GM23338 (cell line): ENCODE measurements at regions not wholly inside any gene's neighbourhood (a gene's known extent, or its start where the extent isn't known, plus 50 kb on each side); places are given as distances from the start of the nearest gene placed in this dataset.

Experiments used
- ATAC-seq: fragments of 200-7000 bp; cut with Tn5 transposase; 3 replicates; pipeline ENCODE4 v1.9.1; 2020
- DNase-seq: peaks from one replicate; pipeline ENCODE4 v3.0.0-alpha.2; 2015; ENCODE audit warnings: low spot score
- H2AFZ ChIP-seq: fragments of 200-600 bp; sonication (generic); 2 replicates; pipeline ENCODE4 v1.8.0; 2016; ENCODE audit warnings: antibody characterized with exemption, mild to moderate bottlenecking, moderate library complexity
- H3F3A ChIP-seq: fragments of 200-600 bp; sonication (generic); replicated peaks from 2 replicates; pipeline ENCODE4 v1.8.0; 2017; ENCODE audit warnings: antibody characterized with exemption, mixed run types, low read depth
- H3K27ac ChIP-seq: fragments of 200-600 bp; sonication (generic); 2 replicates; pipeline ENCODE4 v1.6.1; 2016; ENCODE audit warnings: low read depth
- H3K27me3 ChIP-seq: fragments of 200-600 bp; sonication (generic); 2 replicates; pipeline ENCODE4 v1.8.0; 2016; ENCODE audit warnings: mild to moderate bottlenecking, mixed run types, moderate library complexity; ENCODE audit not compliant: insufficient read depth
- H3K36me3 ChIP-seq: fragments of 200-600 bp; sonication (generic); 2 replicates; pipeline ENCODE4 v1.8.0; 2016; ENCODE audit warnings: mild to moderate bottlenecking; ENCODE audit not compliant: insufficient read depth
- H3K4me1 ChIP-seq: fragments of 200-600 bp; sonication (generic); 2 replicates; pipeline ENCODE4 v1.8.0; 2016; ENCODE audit warnings: mild to moderate bottlenecking, moderate library complexity; ENCODE audit not compliant: insufficient read depth
- H3K4me2 ChIP-seq: fragments of 200-600 bp; sonication (generic); 2 replicates; pipeline ENCODE4 v1.7.1; 2017; ENCODE audit warnings: mixed run types
- H3K4me3 ChIP-seq: fragments of 200-600 bp; sonication (generic); 2 replicates; pipeline ENCODE4 v1.6.1; 2016; ENCODE audit warnings: mixed run types
- H3K79me2 ChIP-seq: fragments of 200-600 bp; sonication (generic); replicated peaks from 2 replicates; pipeline ENCODE4 v1.8.0; 2017; ENCODE audit warnings: mild to moderate bottlenecking; ENCODE audit not compliant: insufficient read depth
- H3K9me2 ChIP-seq: fragments of 200-600 bp; sonication (generic); 2 replicates; pipeline ENCODE4 v1.8.0; 2017; ENCODE audit not compliant: insufficient read depth
- H4K20me1 ChIP-seq: fragments of 200-600 bp; sonication (generic); replicated peaks from 2 replicates; pipeline ENCODE4 v1.8.0; 2017; ENCODE audit warnings: mild to moderate bottlenecking; ENCODE audit not compliant: insufficient read depth
- H3K27ac Mint-ChIP-seq: 2 replicates; pipeline ENCODE4 v1.8.0; 2020; ENCODE audit warnings: inconsistent platforms, mild to moderate bottlenecking, moderate library complexity, mixed read lengths
- H3K27me3 Mint-ChIP-seq: 3 replicates; pipeline ENCODE4 v1.8.0; 2022; ENCODE audit warnings: low read depth, mild to moderate bottlenecking, moderate library complexity, mixed read lengths, inconsistent platforms; ENCODE audit not compliant: insufficient read depth, poor library complexity
- H3K36me3 Mint-ChIP-seq: 3 replicates; pipeline ENCODE4 v1.8.0; 2021; ENCODE audit warnings: low read depth, mild to moderate bottlenecking, inconsistent platforms, moderate library complexity, mixed read lengths
- H3K4me1 Mint-ChIP-seq: 3 replicates; pipeline ENCODE4 v1.8.0; 2020; ENCODE audit warnings: mild to moderate bottlenecking, inconsistent platforms, mixed read lengths
- H3K4me3 Mint-ChIP-seq: 3 replicates; pipeline ENCODE4 v1.8.0; 2021; ENCODE audit warnings: moderate library complexity, mild to moderate bottlenecking, inconsistent platforms, mixed read lengths
- H3K9me3 Mint-ChIP-seq: 3 replicates; pipeline ENCODE4 v1.8.0; 2020; ENCODE audit warnings: moderate library complexity, mild to moderate bottlenecking, inconsistent platforms, mixed read lengths
- CREB1 ChIP-seq: fragments of 250-450 bp; sonication (Bioruptor Pico); IDR thresholded peaks from 2 replicates; pipeline ENCODE4 v1.5.0; 2020; ENCODE audit warnings: low read depth, mild to moderate bottlenecking, moderate library complexity
- EZH2 ChIP-seq: fragments of 200-600 bp; sonication (generic); IDR thresholded peaks from one replicate; pipeline ENCODE4 v1.8.0; 2017; ENCODE audit warnings: antibody characterized with exemption, mild to moderate bottlenecking, low read depth; ENCODE audit not compliant: unreplicated experiment
- EZH2phosphoT487 ChIP-seq: fragments of 200-600 bp; sonication (generic); IDR thresholded peaks from one replicate; pipeline ENCODE4 v1.8.1; 2018; ENCODE audit warnings: antibody characterized with exemption; ENCODE audit not compliant: unreplicated experiment
- JUNB ChIP-seq: IDR thresholded peaks from one replicate; pipeline ENCODE4 v1.6.1; 2016; ENCODE audit warnings: antibody characterized with exemption; ENCODE audit not compliant: unreplicated experiment
- POLR2AphosphoS5 ChIP-seq: IDR thresholded peaks from 2 replicates; pipeline ENCODE4 v1.6.1; 2016; ENCODE audit warnings: antibody characterized with exemption, low read depth
- ZNF114 ChIP-seq: fragments of 250-450 bp; sonication (Bioruptor Pico); IDR thresholded peaks from 2 replicates; pipeline ENCODE4 v1.5.0; 2020; ENCODE audit warnings: mild to moderate bottlenecking, moderate library complexity
- ZNF331 ChIP-seq: fragments of 250-450 bp; sonication (Bioruptor Pico); IDR thresholded peaks from 2 replicates; pipeline ENCODE4 v1.5.0; 2020; ENCODE audit warnings: low read depth, mild to moderate bottlenecking, moderate library complexity
- TF ChIP-seq, protein P1 (sequence below): IDR thresholded peaks from one replicate; pipeline ENCODE4 v1.6.1; 2018; ENCODE audit warnings: antibody characterized with exemption; ENCODE audit not compliant: unreplicated experiment
- TF ChIP-seq, protein P2 (sequence below): IDR thresholded peaks from 2 replicates; pipeline ENCODE4 v1.6.1; 2016; ENCODE audit warnings: antibody characterized with exemption

DNA sequence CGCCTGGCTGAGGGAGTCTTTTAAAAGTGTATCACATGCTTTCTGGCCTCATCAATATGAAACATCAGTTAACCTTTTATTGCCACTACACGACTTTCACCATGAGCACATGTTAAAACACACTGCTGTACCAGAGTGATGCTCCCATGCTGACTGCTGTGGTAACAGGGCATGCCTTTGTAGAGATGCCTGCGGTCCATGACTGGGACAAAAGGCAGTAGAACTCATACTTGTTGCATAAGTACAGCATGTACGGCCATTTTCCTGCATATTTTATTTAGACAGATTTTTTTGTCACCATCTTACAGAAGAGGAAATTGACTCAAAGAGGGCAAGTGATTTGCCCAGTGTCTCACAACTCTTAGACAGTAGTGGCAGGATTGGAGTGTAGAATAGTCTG, 105.7 kb upstream of the ADAMTSL1 start:
- Mint-ChIP-seq H3K27me3 (no peaks in the 10 kb centered on the region), H3K9me3 (no peaks in the 10 kb centered on the region), H3K4me1 (peaks cover 9% of the 10 kb centered on the region; the same call in 2 of the 3 replicates), H3K36me3 (no peaks in the 10 kb centered on the region), H3K4me3 (no peak overlapping the region), H3K27ac (no peak overlapping the region)
- Histone ChIP-seq H3K36me3 (no peaks in the 10 kb centered on the region), H3F3A (no peaks in the 10 kb centered on the region), H3K79me2 (no peaks in the 10 kb centered on the region), H3K4me2 (no peak overlapping the region), H3K27ac (no peak overlapping the region), H3K9me2 (no peaks in the 10 kb centered on the region), H3K27me3 (no peaks in the 10 kb centered on the region), H3K4me1 (peaks cover 25% of the 10 kb centered on the region), H4K20me1 (no peaks in the 10 kb centered on the region), H2AFZ (no peak overlapping the region), H3K4me3 (no peak overlapping the region)
- DNase-seq (no peak), ATAC-seq (no peak)
- TF ChIP-seq, protein P1, sequence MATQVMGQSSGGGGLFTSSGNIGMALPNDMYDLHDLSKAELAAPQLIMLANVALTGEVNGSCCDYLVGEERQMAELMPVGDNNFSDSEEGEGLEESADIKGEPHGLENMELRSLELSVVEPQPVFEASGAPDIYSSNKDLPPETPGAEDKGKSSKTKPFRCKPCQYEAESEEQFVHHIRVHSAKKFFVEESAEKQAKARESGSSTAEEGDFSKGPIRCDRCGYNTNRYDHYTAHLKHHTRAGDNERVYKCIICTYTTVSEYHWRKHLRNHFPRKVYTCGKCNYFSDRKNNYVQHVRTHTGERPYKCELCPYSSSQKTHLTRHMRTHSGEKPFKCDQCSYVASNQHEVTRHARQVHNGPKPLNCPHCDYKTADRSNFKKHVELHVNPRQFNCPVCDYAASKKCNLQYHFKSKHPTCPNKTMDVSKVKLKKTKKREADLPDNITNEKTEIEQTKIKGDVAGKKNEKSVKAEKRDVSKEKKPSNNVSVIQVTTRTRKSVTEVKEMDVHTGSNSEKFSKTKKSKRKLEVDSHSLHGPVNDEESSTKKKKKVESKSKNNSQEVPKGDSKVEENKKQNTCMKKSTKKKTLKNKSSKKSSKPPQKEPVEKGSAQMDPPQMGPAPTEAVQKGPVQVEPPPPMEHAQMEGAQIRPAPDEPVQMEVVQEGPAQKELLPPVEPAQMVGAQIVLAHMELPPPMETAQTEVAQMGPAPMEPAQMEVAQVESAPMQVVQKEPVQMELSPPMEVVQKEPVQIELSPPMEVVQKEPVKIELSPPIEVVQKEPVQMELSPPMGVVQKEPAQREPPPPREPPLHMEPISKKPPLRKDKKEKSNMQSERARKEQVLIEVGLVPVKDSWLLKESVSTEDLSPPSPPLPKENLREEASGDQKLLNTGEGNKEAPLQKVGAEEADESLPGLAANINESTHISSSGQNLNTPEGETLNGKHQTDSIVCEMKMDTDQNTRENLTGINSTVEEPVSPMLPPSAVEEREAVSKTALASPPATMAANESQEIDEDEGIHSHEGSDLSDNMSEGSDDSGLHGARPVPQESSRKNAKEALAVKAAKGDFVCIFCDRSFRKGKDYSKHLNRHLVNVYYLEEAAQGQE = no peak
- TF ChIP-seq CREB1 (CRISPR knock-in tag) (no peak), ZNF114 (CRISPR knock-in tag) (no peak), POLR2AphosphoS5 (no peak), EZH2phosphoT487 (no peak)

DNA sequence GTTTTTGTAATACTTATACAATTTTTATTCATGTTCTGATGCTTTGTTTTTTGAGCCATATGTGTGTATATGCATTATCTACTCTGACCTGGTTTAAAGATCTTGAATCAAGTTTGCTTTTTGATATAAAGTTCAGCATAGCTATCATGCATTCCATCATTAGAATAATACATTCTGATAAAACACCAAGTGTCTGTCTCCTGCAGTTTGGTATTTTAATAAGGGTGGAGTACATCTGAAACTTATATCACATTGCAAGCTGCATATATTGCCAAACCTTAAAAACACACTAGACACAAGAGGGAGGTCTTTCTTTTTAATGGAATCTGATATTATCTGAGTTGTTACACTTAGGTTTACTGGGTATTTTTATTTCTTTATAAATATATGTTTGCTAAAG, 102.8 kb upstream of the ADAMTSL1 start:
- no peaks in the 10 kb centered on the region for H3F3A ChIP-seq
- H3K36me3 ChIP-seq = no peaks in the 10 kb centered on the region
- no peak overlapping the region for H2AFZ ChIP-seq
- H3K4me1 ChIP-seq = peaks cover 10% of the 10 kb centered on the region
- H3K27ac Mint-ChIP-seq = no peak overlapping the region
- DNase-seq (no peak), ATAC-seq (no peak)
- no peaks in the 10 kb centered on the region for H3K36me3 Mint-ChIP-seq
- H3K9me3 Mint-ChIP-seq = no peaks in the 10 kb centered on the region
- H4K20me1 ChIP-seq = no peaks in the 10 kb centered on the region
- no peaks in the 10 kb centered on the region for H3K79me2 ChIP-seq
- no peak overlapping the region for H3K4me2 ChIP-seq
- peaks cover 4% of the 10 kb centered on the region; the same call in 2 of the 3 replicates for H3K4me1 Mint-ChIP-seq
- no peak overlapping the region for H3K4me3 ChIP-seq
- H3K9me2 ChIP-seq = no peaks in the 10 kb centered on the region
- no peaks in the 10 kb centered on the region for H3K27me3 ChIP-seq
- H3K4me3 Mint-ChIP-seq = no peak overlapping the region
- H3K27me3 Mint-ChIP-seq = no peaks in the 10 kb centered on the region
- no peak overlapping the region for H3K27ac ChIP-seq
- TF ChIP-seq JUNB (no peak), ZNF331 (CRISPR knock-in tag) (no peak), CREB1 (CRISPR knock-in tag) (no peak), EZH2 (no peak)
- TF ChIP-seq, protein P2, sequence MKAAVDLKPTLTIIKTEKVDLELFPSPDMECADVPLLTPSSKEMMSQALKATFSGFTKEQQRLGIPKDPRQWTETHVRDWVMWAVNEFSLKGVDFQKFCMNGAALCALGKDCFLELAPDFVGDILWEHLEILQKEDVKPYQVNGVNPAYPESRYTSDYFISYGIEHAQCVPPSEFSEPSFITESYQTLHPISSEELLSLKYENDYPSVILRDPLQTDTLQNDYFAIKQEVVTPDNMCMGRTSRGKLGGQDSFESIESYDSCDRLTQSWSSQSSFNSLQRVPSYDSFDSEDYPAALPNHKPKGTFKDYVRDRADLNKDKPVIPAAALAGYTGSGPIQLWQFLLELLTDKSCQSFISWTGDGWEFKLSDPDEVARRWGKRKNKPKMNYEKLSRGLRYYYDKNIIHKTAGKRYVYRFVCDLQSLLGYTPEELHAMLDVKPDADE = no peak
- TF ChIP-seq, protein P1 = no peak
